Activated T-cell treated with anti-CD3 and anti-CD28 coated beads, Interleukin-2, amount 50 U/mL, for 72 hours (primary cell): ENCODE measurements at regions not wholly inside any gene's neighbourhood (a gene's known extent, or its start where the extent isn't known, plus 50 kb on each side); places are given as distances from the start of the nearest gene placed in this dataset.

Experiments
- ATAC-seq, 2 donors: fragments of 150-1000 bp; cut with Tn5 transposase; replicated peaks in 1 of 2; 2 replicates each; pipeline ENCODE4 v1.10.0; 2021; ENCODE audit warnings: moderate library complexity in 2 of 2, mild to moderate bottlenecking in 1 of 2
- DNase-seq, 2 donors: peaks; one replicate each; pipeline ENCODE4 v3.0.0; 2021 to 2022; ENCODE audit warnings: mixed read lengths in 1 of 2
- H3K27ac Mint-ChIP-seq: one replicate; pipeline ENCODE4 v1.8.0; 2022; ENCODE audit warnings: mild to moderate bottlenecking, moderate library complexity, mixed read lengths
- H3K27me3 Mint-ChIP-seq: one replicate; pipeline ENCODE4 v1.8.0; 2022; ENCODE audit warnings: low read depth, mixed read lengths
- H3K36me3 Mint-ChIP-seq, 2 donors: one replicate each; pipeline ENCODE4 v1.8.0; 2022; ENCODE audit warnings: mixed read lengths in 2 of 2, mild to moderate bottlenecking in 1 of 2; ENCODE audit not compliant: insufficient read depth in 2 of 2
- H3K4me1 Mint-ChIP-seq: one replicate; pipeline ENCODE4 v1.8.0; 2022; ENCODE audit warnings: low read depth, mixed read lengths
- H3K4me3 Mint-ChIP-seq, 2 donors: one replicate each; pipeline ENCODE4 v1.8.0; 2022; ENCODE audit warnings: mild to moderate bottlenecking in 2 of 2, mixed read lengths in 2 of 2, moderate library complexity in 2 of 2
- H3K9me3 Mint-ChIP-seq, 2 donors: one replicate each; pipeline ENCODE4 v1.8.0; 2022; ENCODE audit warnings: mixed read lengths in 2 of 2

GRCh38 chr2:55973673-55974072, 50.1 kb upstream of the EFEMP1 start:
- DNase-seq = no peak
- no peaks in the 10 kb centered on the region for H3K27me3 Mint-ChIP-seq
- H3K27ac Mint-ChIP-seq = no peak overlapping the region
- H3K9me3 Mint-ChIP-seq = peaks cover 0 to 4% of the 10 kb centered on the region in 2 donors
- no peak for ATAC-seq
- no peaks in the 10 kb centered on the region for H3K36me3 Mint-ChIP-seq
- no peak overlapping the region for H3K4me3 Mint-ChIP-seq
- no peaks in the 10 kb centered on the region for H3K4me1 Mint-ChIP-seq

- H3K4me1 Mint-ChIP-seq = no peaks in the 10 kb centered on the region
- DNase-seq (no peak), ATAC-seq (no peak)
- H3K4me3 Mint-ChIP-seq = no peak overlapping the region
- H3K27ac Mint-ChIP-seq = no peak overlapping the region
- peaks cover 0 to 2% of the 10 kb centered on the region in 2 donors for H3K9me3 Mint-ChIP-seq
- H3K27me3 Mint-ChIP-seq = no peaks in the 10 kb centered on the region
- no peaks in the 10 kb centered on the region for H3K36me3 Mint-ChIP-seq
Observed at GRCh38 chr2:55976681-55977080, 53.1 kb upstream of the EFEMP1 start.

GRCh38 chr2:55985406-55985805, 61.8 kb upstream of the EFEMP1 start:
- Mint-ChIP-seq H3K9me3 (peaks cover 0 to 2% of the 10 kb centered on the region in 2 donors), H3K27ac (no peak overlapping the region), H3K36me3 (no peaks in the 10 kb centered on the region), H3K4me1 (no peaks in the 10 kb centered on the region), H3K4me3 (no peak overlapping the region), H3K27me3 (no peaks in the 10 kb centered on the region)
- no peak for ATAC-seq
- no peak for DNase-seq

GRCh38 chr2:55986001-55986400, 62.4 kb upstream of the EFEMP1 start:
- DNase-seq (no peak), ATAC-seq (no peak)
- H3K9me3 Mint-ChIP-seq = peaks cover 0 to 2% of the 10 kb centered on the region in 2 donors
- no peaks in the 10 kb centered on the region for H3K4me1 Mint-ChIP-seq
- H3K36me3 Mint-ChIP-seq = no peaks in the 10 kb centered on the region
- no peak overlapping the region for H3K4me3 Mint-ChIP-seq
- H3K27me3 Mint-ChIP-seq = no peaks in the 10 kb centered on the region
- H3K27ac Mint-ChIP-seq = no peak overlapping the region

- no peaks in the 10 kb centered on the region for H3K36me3 Mint-ChIP-seq
- H3K27me3 Mint-ChIP-seq = no peaks in the 10 kb centered on the region
- peaks cover 0 to 2% of the 10 kb centered on the region in 2 donors for H3K9me3 Mint-ChIP-seq
- H3K27ac Mint-ChIP-seq = no peak overlapping the region
- no peak overlapping the region for H3K4me3 Mint-ChIP-seq
- ATAC-seq = no peak
- no peaks in the 10 kb centered on the region for H3K4me1 Mint-ChIP-seq
- DNase-seq = no peak
Observed at GRCh38 chr2:55986700-55987440, 63.3 kb upstream of the EFEMP1 start.

- ATAC-seq (no peak), DNase-seq (no peak)
- H3K27me3 Mint-ChIP-seq = no peaks in the 10 kb centered on the region
- no peaks in the 10 kb centered on the region for H3K4me1 Mint-ChIP-seq
- no peak overlapping the region for H3K27ac Mint-ChIP-seq
- H3K9me3 Mint-ChIP-seq = peaks cover 0 to 2% of the 10 kb centered on the region in 2 donors
- no peak overlapping the region for H3K4me3 Mint-ChIP-seq
- no peaks in the 10 kb centered on the region for H3K36me3 Mint-ChIP-seq
Observed at GRCh38 chr2:55989405-55989804, 65.8 kb upstream of the EFEMP1 start.

GRCh38 chr2:55992455-55992854, 68.9 kb upstream of the EFEMP1 start:
- Mint-ChIP-seq H3K4me1 (no peaks in the 10 kb centered on the region), H3K27me3 (no peaks in the 10 kb centered on the region)

GRCh38 chr2:55993685-55994084, 70.1 kb upstream of the EFEMP1 start:
- Mint-ChIP-seq H3K4me3 (no peak overlapping the region), H3K4me1 (no peaks in the 10 kb centered on the region), H3K9me3 (peaks cover 0 to 1% of the 10 kb centered on the region in 2 donors), H3K36me3 (no peaks in the 10 kb centered on the region), H3K27me3 (no peaks in the 10 kb centered on the region), H3K27ac (no peak overlapping the region)
- DNase-seq (no peak), ATAC-seq (no peak)

More at GRCh38 chr2:55992455-55992854, 68.9 kb upstream of the EFEMP1 start:
- Mint-ChIP-seq H3K9me3 (peaks cover 0 to 1% of the 10 kb centered on the region in 2 donors), H3K36me3 (no peaks in the 10 kb centered on the region), H3K4me3 (no peak overlapping the region), H3K27ac (no peak overlapping the region)
- no peak for DNase-seq
- ATAC-seq = no peak

- Mint-ChIP-seq H3K27me3 (no peaks in the 10 kb centered on the region), H3K4me1 (no peaks in the 10 kb centered on the region), H3K27ac (no peak overlapping the region), H3K9me3 (no peaks in the 10 kb centered on the region), H3K4me3 (no peak overlapping the region), H3K36me3 (no peaks in the 10 kb centered on the region)
- ATAC-seq (no peak), DNase-seq (no peak)
Observed at GRCh38 chr2:55995211-55995610, 71.6 kb upstream of the EFEMP1 start.

- H3K4me3 Mint-ChIP-seq = no peak overlapping the region
- no peaks in the 10 kb centered on the region for H3K27me3 Mint-ChIP-seq
- H3K27ac Mint-ChIP-seq = no peak overlapping the region
Observed at GRCh38 chr2:55995902-55996301, 72.3 kb upstream of the EFEMP1 start.

GRCh38 chr2:55999231-55999630, 75.6 kb upstream of the EFEMP1 start:
- Mint-ChIP-seq H3K27ac (no peak overlapping the region), H3K4me1 (no peaks in the 10 kb centered on the region), H3K36me3 (no peaks in the 10 kb centered on the region), H3K27me3 (no peaks in the 10 kb centered on the region), H3K4me3 (no peak overlapping the region), H3K9me3 (no peaks in the 10 kb centered on the region)
- DNase-seq (no peak), ATAC-seq (no peak)

More at GRCh38 chr2:55995902-55996301, 72.3 kb upstream of the EFEMP1 start:
- ATAC-seq (no peak), DNase-seq (no peak)
- H3K4me1 Mint-ChIP-seq = no peaks in the 10 kb centered on the region
- H3K9me3 Mint-ChIP-seq = no peaks in the 10 kb centered on the region
- H3K36me3 Mint-ChIP-seq = no peaks in the 10 kb centered on the region

- DNase-seq (no peak), ATAC-seq (no peak)
- Mint-ChIP-seq H3K4me1 (no peaks in the 10 kb centered on the region), H3K9me3 (no peaks in the 10 kb centered on the region), H3K36me3 (no peaks in the 10 kb centered on the region), H3K27ac (no peak overlapping the region), H3K4me3 (no peak overlapping the region), H3K27me3 (no peaks in the 10 kb centered on the region)
Observed at GRCh38 chr2:55999790-56000189, 76.2 kb upstream of the EFEMP1 start.

GRCh38 chr2:56001947-56002346, 78.4 kb upstream of the EFEMP1 start:
- no peaks in the 10 kb centered on the region for H3K9me3 Mint-ChIP-seq
- H3K4me1 Mint-ChIP-seq = no peaks in the 10 kb centered on the region
- H3K27ac Mint-ChIP-seq = no peak overlapping the region
- ATAC-seq = no peak
- H3K27me3 Mint-ChIP-seq = no peaks in the 10 kb centered on the region
- no peak overlapping the region for H3K4me3 Mint-ChIP-seq
- no peak for DNase-seq
- no peaks in the 10 kb centered on the region for H3K36me3 Mint-ChIP-seq
